HepG2 (cell line): ENCODE measurements at regions not wholly inside any gene's neighbourhood (a gene's known extent, or its start where the extent isn't known, plus 50 kb on each side); places are given as distances from the start of the nearest gene placed in this dataset.

Experiments
- AFF4 ChIP-seq: sonication (generic); formaldehyde crosslinking; IDR thresholded peaks from 2 replicates; pipeline ENCODE4 v1.4.0; 2020; ENCODE audit warnings: missing genetic modification reagents
- ASH2L ChIP-seq: fragments of 300-600, 200-600 bp; sonication (generic); IDR thresholded peaks from 2 replicates; pipeline ENCODE4 v1.7.0; 2017; ENCODE audit warnings: low read depth, mild to moderate bottlenecking, moderate library complexity, mixed read lengths, low read length; ENCODE audit not compliant: insufficient read length
- ATM ChIP-seq: fragments of 450-650 bp; IDR thresholded peaks from 2 replicates; pipeline ENCODE4 v1.7.1; 2017; ENCODE audit warnings: mild to moderate bottlenecking, borderline replicate concordance
- EZH2 ChIP-seq: conservative IDR thresholded peaks from 2 replicates; pipeline ENCODE4 v1.6.1; 2012; ENCODE audit warnings: mild to moderate bottlenecking, low read depth, low read length, moderate library complexity
- MAZ ChIP-seq, 2 experiments: sonication (generic) in 1 of 2; formaldehyde crosslinking in 1 of 2; IDR thresholded peaks; 2 replicates each; pipeline versions ENCODE4 v1.5.0 to v1.6.1; 2012 to 2020; ENCODE audit warnings: low read depth in 2 of 2, mild to moderate bottlenecking in 2 of 2, borderline replicate concordance in 1 of 2, improper control_type of control experiment in 1 of 2, low read length in 1 of 2, missing genetic modification reagents in 1 of 2, moderate library complexity in 1 of 2
- MEIS1 ChIP-seq: sonication (generic); formaldehyde crosslinking; IDR thresholded peaks from 2 replicates; pipeline ENCODE4 v1.9.0; 2021; ENCODE audit warnings: mild to moderate bottlenecking, missing genetic modification reagents, moderate library complexity, borderline replicate concordance
- MIXL1 ChIP-seq: IDR thresholded peaks from 2 replicates; pipeline ENCODE4 v1.6.1; 2016
- REXO4 ChIP-seq: sonication (generic); formaldehyde crosslinking; IDR thresholded peaks from 2 replicates; pipeline ENCODE4 v1.8.0; 2022; ENCODE audit warnings: missing genetic modification reagents, mild to moderate bottlenecking, borderline replicate concordance
- SMYD3 ChIP-seq: sonication (generic); formaldehyde crosslinking; IDR thresholded peaks from 2 replicates; pipeline ENCODE4 v1.8.1; 2023; ENCODE audit warnings: mild to moderate bottlenecking, missing genetic modification reagents
- TBP ChIP-seq: sonication (generic); formaldehyde crosslinking; IDR thresholded peaks from 2 replicates; pipeline ENCODE4 v1.5.0; 2020; ENCODE audit warnings: missing genetic modification reagents
- TOPORS ChIP-seq: sonication (generic); formaldehyde crosslinking; IDR thresholded peaks from 2 replicates; pipeline ENCODE4 v1.8.0; 2023; ENCODE audit warnings: mild to moderate bottlenecking, missing genetic modification reagents
- ZNF337 ChIP-seq: sonication (generic); formaldehyde crosslinking; IDR thresholded peaks from 2 replicates; pipeline ENCODE4 v1.5.1; 2020; ENCODE audit warnings: missing genetic modification reagents, low read depth, mild to moderate bottlenecking, borderline replicate concordance
- ZNF598 ChIP-seq: sonication (generic); formaldehyde crosslinking; IDR thresholded peaks from 2 replicates; pipeline ENCODE4 v1.5.1; 2020; ENCODE audit warnings: mild to moderate bottlenecking, missing genetic modification reagents, borderline replicate concordance
- TF ChIP-seq, protein P1 (sequence below): sonication (generic); formaldehyde crosslinking; IDR thresholded peaks from 2 replicates; pipeline ENCODE4 v1.5.0; 2020; ENCODE audit warnings: mild to moderate bottlenecking, missing genetic modification reagents, moderate library complexity

GRCh38 chr3:144643771-144644198 is 672.2 kb downstream of the DIPK2A start:
- no peak for TF ChIP-seq ZNF337 (CRISPR knock-in tag)
- TF ChIP-seq, protein P1, sequence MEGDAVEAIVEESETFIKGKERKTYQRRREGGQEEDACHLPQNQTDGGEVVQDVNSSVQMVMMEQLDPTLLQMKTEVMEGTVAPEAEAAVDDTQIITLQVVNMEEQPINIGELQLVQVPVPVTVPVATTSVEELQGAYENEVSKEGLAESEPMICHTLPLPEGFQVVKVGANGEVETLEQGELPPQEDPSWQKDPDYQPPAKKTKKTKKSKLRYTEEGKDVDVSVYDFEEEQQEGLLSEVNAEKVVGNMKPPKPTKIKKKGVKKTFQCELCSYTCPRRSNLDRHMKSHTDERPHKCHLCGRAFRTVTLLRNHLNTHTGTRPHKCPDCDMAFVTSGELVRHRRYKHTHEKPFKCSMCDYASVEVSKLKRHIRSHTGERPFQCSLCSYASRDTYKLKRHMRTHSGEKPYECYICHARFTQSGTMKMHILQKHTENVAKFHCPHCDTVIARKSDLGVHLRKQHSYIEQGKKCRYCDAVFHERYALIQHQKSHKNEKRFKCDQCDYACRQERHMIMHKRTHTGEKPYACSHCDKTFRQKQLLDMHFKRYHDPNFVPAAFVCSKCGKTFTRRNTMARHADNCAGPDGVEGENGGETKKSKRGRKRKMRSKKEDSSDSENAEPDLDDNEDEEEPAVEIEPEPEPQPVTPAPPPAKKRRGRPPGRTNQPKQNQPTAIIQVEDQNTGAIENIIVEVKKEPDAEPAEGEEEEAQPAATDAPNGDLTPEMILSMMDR (CRISPR knock-in tag): no peak
- no peak for TF ChIP-seq ASH2L
- TF ChIP-seq SMYD3 (CRISPR knock-in tag): no peak
- TF ChIP-seq TBP (CRISPR knock-in tag): no peak
- no peak for TF ChIP-seq ZNF598 (CRISPR knock-in tag)
- no peak for TF ChIP-seq MIXL1
- no peak for TF ChIP-seq AFF4 (CRISPR knock-in tag)
- TF ChIP-seq REXO4 (CRISPR knock-in tag): no peak
- no peak for TF ChIP-seq MAZ (IDR thresholded peaks at IDR 0.05; ENCODE audit: borderline replicate concordance, low read depth, low read length)
- no peak for TF ChIP-seq MAZ (CRISPR knock-in tag; IDR thresholded peaks at IDR 0.05; ENCODE audit: low read depth)
- TF ChIP-seq ATM: no peak
- no peak for TF ChIP-seq EZH2
- TF ChIP-seq TOPORS (CRISPR knock-in tag): no peak
- no peak for TF ChIP-seq MEIS1 (CRISPR knock-in tag)
